Activated CD4-positive, alpha-beta T cell treated with anti-CD3 and anti-CD28 coated beads, Interleukin-2, amount 50 U/mL, for 4 hours (primary cell): ENCODE measurements at regions not wholly inside any gene's neighbourhood (a gene's known extent, or its start where the extent isn't known, plus 50 kb on each side); places are given as distances from the start of the nearest gene placed in this dataset.

ENCODE experiments used
- DNase-seq, 2 experiments: peaks; one replicate each; pipeline ENCODE4 v3.0.0-alpha.2; 2020

DNA sequence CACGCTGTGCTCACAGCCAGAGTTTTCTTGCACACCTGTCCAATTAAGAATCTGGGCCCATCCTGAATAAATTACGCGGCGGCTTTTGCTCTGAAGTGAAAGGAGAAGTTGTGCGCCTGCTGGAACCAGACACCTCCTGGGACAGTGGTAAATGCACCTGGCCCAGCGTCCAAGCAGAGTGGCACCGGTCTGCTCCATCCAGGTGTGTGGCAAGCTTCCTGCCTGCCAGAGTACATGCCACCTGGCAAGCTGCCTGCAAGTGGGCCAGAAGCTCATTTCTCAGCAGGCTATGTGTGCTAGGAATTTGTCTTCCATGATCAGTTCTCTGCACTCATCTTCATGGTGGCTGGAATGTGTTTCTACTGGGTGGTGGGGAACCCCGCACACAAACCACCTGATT is 660.6 kb downstream of the ETS1 start:
- no peak for DNase-seq

DNA sequence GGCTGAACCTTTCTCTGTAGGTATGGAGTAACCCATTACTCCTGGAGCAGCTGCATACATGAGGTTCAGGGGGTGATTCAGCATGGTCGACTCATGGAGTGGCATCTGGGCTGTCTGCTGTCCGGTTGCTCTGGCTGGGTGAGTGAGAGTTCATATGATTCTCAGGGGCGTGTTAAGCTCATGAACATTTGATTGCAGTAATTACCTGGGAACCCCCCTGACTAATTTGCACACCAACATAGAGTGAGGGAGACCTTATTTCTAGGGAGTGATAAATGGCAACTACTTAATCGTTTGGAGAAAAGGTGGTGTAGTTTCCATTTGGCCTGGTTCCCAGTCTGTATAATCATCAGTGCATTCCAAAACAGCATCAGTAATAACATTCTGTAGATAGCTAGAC is 661.9 kb downstream of the ETS1 start:
- no peak for DNase-seq

DNA sequence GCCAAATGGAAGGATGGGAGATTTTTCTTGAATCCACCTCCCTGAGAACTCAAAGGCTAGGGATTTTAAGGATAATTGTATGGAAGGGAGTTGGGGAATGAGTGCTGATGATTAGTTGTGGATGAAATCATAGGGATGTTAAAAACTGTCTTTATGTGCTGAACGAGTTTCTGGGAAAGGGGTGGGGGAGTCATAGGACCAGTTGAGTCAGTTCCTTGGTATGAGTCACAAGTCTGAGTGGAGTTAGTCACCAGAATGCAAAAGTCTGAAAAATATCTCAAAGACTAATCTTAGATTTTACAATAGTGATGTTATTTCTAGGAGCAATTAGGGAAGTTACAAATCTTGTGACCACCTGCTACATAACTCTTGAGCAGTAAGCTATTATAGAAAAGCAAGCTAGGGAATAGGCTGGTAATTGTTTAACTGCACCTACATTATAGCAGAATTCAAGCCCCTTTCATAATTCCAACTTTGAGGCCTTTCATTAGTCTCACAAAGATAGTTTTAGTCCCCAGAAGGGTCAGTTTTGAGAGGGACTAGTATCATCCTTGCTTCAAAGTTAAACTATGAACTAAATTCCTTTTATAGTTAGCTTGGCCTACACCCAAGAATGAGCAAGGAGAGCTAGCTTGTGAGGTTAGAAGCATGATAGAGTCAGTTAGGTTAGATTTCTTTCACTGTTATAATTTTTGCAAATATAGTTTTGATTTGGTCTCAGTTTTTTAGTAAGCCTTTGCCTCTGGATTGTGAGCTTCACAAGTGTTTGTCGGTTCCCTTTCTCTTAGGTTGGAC is 668.0 kb downstream of the ETS1 start:
- no peak for DNase-seq

DNA sequence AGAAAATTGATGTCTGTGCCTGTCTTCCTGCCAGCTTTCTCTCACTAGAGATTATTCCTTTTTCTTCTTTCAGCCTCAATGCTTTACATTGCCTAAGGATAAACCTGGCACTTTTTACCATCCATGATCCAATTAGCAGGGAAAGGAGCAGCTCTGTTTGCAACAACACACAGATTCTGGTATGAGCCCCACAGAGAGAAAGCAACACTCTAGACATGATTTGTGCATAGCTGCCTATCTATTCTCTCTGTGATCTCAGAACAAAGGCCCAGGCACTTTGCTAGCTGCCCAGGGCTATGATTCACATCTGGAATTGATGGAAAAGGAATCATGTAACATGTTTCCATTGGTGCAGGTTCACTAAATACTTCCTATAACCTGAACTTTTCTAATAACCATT is 685.0 kb downstream of the ETS1 start:
- no peak for DNase-seq

DNA sequence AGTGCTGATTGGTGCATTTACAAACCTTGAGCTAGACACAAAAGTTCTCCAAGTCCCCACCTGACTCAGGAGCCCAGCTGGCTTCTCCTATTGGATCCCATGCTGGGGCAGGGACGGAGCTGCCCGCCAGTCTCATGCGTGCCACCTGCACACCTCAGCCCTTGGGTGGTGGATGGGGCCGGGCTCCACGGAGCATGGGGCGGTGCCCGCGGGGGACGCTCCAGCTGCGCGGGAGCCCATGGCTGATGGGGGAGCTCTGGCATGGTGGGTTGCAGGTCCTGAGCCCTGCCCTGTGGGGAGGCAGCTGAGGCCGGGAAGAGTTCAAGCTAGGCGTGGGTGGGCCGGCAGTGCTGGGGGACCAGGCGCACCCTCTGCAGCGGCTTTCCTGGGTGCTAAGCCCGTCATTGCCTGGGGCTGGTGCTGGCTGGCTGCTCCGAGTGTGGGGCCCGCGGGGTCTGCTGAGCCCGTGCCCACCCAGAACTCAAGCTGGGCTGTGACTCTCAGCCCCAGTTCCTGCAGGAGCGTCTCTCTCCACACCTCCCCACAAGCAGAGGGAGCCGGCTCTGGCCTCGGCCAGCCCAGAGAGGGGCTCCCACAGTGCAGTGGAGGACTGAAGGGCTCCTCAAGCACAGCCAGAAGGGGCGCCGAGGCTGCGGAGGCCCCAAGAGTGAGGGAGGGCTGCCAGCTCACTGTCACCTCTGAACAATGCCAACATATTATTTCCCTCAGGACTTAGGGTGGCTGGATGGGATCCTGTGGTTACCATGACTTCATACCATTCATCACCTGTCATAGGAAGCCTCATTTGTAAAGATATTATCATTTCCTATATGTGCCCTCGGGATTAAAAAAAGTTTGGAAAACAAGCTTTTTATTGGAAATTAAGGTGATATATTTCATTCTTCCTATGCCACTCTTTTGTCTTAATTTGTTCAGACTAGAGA is 688.7 kb downstream of the ETS1 start:
- no peak for DNase-seq

DNA sequence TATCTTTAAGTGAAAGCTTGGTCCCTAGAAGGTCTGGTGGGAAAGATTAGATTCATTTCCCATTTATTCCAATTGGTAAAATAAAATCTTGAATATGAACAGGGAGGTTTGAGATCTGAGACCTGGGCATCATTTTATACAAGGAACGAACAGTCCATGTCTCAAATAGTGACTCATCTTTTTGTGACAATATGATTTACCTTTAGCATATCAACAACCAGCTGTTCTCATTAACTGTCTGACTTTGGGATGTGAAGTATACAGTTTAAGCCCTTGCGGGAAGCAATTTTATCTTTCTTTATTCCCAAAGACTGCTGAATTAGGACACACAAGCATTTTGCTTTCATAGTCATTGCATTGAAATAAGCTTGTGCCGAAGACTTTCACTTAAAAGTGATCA is 691.6 kb downstream of the ETS1 start:
- DNase-seq = no peak

DNA sequence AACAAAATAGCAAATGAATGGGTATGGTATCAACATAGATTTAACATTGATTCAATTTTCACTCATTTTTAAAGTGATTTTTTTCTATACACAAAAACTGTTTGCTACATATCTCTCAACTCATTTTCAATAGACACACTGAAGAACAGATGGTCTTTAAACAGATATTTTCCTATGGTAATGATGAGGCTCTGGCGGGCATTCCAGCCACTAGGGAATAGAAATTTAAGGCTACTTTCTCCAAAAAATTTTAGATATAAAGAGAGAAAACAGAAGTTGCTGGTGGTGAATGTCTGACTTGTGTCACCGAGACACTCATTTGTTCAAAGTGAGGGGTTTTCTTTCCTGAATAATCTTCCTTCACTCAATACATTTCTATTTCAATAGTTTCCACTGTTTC is 693.0 kb downstream of the ETS1 start:
- no peak for DNase-seq

DNA sequence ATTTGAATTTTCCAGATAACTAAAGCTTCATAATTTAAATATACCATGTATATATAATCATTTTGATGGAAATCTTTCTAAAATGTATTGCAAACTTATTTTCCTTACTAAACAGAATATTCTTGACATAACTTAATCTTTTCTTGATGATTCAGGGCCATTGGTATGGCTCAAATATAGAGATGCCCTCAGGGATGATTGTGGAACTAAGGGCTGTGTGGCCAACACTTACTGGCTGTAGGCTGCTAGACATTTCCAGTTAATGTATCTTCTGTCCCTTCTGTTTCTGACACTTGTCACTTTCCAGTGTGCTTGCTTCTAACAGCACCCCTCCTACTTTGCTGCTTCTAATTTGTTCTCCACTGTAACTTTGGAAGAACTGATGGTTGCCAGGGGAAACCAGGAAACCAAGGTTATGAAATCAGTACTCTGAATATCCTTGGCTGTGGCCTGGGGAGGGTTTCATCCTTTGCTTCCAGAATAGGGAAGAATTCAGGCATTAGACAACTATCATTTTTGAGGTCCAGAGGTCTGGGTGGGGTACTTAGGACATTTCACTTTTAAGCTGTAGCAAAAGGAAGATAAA is 697.2 kb downstream of the ETS1 start:
- no peak for DNase-seq

DNA sequence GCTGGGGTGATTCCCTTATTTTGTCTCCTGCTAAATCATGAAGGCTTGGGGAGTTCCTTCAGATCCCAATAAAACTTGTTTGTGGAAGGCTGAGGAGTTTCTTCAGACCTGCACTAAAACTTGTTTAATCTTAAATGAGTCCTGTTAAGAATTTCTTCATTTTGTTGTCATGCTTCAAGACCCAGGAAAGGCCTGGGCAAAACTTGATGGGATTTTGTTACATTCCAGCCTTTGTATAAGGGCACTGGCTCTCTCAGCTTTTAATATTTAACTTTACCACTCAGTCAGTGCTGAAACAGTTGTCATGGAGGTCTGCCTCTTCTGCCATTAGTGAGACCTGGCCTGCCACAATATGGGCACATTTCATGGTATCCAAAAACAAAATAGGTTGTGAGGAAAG is 699.0 kb downstream of the ETS1 start:
- no peak for DNase-seq

DNA sequence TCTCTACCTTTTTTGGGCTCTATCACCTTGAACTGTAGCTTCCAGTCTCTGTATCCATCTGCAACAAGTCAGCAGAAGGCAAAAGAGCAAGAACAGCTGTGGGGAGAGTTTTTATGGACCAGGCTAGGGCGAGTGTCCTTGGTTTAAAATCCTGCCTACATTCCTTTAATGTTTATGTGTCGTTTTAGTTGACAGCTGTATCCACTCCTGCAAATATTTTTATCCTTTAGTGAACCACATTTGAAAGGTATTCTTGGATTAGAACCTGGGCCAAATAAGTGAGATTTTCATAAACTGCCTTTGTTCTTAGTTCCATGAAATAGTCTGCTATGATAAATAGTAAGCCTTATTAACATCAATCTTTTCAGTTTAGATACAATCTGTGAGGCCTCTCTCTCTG is 712.2 kb downstream of the ETS1 start:
- DNase-seq = no peak

DNA sequence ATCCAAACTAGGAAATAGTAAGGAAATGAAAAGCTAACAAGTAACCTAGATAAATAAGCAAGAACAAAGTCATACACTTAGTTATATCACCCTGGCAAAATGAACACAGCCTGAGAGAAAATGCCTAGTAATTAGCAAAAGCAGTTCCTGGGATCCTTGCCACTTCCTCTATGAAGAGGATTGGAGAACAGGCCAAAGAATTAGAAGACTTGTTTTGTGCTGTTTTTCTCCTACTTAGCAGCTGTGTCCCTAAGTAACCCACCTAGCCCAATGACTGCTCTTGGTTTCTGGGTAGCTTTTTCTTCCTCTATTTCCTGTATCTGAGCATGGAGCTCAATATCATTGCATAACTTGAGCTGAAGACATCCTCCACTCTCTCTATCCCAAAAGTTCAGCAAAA is 713.9 kb downstream of the ETS1 start:
- DNase-seq = no peak

DNA sequence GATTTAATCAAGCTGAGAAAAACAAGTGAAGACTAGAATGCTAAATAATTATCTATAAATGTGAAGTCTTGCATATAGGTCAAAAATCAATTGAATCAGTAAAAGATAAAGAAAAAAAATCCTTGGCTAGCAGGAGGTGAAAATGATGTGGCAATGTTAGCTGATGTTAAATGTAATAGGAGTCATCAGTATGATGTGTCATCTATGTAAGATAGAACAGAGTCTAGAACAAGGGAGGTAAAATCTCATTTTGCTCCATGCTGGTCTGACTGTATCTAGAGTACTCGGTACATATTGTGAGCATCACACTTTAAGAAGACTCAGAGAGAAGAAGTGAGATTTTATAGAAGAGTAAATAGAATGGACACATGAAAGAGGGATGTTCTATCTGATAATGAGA is 721.2 kb downstream of the ETS1 start:
- DNase-seq = no peak

DNA sequence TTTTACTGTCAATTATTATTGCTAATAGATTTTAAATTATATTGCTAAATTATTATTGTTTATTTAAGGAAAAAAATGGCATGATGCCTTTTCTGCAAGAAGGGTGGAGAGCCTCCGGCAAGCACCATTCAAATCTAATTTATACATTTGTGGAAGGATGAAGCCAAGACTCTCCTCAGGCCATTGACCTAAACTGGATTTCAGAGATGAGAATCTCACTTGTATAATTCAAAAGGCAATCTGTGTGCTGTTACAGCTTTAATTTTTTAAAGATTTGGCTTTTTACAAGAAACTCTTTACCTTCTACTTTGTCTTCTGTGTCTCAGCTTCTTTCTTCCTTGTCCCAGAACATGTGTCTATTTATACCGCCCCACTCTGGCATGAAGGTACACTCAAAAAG is 722.5 kb downstream of the ETS1 start:
- DNase-seq = no peak

DNA sequence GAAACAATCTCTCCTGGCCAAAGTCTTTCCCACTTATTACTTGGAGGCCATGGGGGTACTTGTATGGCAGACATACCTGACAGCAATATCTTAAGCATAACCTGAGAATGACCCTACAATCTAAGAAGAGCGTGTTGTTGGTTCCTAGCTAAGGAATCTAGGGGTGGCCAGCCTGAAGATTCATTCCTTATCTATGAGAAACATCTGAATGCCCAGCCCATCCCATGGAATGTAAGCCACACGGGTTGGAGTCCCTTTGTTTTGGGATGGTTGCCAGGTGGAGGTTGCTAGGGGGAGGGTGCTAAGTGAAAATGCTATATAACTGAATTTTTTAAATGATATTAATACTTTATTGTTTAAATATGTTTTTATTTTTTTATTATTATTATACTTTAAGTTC is 725.0 kb downstream of the ETS1 start:
- no peak for DNase-seq

DNA sequence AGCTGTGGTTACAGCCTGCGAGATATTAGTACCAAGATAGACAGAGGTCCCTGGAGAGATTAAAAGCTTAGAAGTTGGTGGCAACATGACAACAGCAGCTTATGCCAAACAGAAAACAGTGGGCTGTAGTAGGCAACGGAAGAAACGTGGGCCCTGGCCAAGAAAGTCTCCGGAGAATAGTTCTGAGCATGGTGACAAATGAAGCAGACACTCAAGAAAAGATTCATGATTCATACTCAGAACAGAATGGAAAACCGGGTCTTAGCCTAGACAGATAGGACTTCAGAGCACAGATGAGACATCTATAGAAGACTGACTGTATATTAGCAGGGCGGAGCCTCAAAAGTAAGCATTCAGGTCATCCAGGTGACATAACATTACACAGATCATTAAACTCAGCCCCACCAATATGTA is 727.4 kb downstream of the ETS1 start:
- no peak for DNase-seq

DNA sequence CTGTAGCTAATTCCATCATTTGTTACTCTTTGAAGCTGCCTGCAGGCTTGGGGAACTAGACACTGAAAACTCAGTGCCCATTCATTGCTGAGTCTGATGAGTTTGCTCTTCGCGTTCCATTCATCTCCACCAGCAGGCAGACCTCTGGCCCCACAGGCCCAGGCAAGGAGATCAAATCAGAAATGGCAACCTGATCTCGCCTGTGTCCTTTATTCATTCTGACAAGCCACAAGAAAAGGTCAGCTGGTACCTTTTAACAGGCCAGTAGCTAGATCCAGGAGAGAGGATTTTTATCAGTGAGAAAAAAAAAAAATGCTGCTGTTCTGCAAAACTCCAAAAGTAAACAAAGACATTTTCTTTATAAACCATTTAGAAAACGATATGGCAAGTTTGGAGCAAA is 742.5 kb downstream of the ETS1 start:
- no peak for DNase-seq

DNA sequence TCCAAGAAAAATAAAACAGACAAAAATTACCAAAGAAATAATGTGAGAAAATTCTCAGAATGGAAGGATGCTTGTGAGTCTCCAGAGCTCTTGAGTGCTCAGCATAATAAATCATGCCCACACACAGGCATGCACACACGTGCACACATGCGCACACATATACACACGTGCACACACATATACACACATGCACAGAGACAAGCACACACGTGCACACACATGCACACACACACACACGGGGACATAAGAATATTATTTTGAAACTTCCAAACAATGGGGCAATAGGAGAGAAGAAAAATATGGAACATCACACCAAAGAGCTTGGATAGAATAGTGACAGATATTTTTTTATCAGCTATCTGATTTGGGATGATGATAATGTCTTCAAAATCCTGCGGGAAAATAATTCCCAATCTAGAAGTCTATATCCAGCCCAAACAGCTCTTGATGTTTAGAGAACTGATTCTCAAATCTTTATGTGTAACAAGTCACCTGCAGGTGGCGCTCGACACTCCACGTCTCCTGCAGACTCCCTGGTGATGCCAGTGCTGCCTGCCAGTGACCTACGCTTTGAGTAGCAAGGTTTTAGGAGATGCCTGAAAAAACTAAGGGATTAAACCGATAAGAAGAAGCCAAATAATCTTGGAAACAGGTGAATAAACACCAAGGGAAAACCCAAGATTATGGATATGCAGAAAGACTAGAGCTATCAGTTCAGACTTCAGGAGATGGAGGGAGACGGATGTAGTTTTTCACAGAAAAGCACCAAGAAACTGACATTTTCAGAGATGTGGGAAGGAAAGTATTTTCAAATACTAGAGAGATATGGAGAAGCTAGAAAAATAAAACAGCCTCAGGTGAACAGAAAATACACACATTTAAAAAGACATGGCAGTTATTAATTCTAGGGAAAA is 743.6 kb downstream of the ETS1 start:
- DNase-seq = peak; percentile 38 to 45

DNA sequence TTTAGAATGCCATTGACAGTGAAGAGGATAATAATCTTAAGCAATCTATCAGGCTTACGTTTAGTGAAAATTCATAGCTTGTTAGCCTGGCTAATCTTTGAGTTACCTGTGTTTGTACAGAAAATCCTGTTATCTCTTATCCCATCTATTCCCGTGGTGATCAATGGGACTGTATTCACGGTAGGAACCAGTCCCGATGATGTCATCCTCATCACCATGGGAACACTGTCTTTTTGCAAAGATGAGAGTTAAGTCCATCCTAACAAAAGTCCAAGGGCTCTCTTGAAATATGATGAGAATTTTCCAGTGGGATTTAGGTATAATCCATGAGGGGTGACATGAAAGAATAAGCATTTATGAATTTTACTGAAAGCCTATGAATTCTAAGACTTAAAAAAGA is 762.2 kb downstream of the ETS1 start:
- no peak for DNase-seq

DNA sequence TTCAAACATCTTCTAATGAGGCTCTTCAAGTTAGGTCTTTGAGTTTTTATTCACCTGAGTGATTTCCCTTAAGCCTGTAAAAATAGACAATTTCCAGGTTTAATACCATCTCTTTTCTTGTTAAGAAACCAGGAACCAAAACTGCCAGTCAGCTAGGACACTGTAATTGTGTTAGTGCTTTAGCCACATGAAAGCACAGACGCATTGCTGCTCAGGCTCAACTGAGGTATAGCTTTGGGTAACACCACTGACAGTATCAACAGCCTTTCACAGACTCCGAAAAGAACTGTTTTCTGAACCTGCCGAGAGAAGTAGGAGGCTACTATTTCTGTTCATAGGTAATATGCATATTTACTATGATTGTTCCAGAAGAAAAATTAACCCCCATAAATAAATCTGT is 768.7 kb downstream of the ETS1 start:
- DNase-seq = no peak

DNA sequence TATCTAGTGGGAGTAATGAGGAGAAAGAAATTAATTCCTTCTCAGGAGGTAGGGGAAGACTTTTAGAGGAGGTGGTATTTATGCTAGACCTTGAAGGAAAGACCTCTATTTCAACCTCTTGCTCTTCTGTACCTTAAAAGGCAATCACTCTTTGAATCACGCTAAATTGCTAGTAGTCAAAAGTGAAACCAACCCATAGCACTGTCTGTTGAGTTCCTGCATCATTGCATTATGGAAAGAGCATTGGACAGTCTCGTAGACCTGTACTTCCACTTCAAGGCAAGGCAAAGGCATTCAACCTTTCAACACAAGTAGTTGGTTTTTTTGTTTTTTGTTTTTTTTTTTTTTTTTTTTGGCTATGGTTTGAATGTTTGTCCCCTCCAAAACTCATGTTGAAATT is 770.4 kb downstream of the ETS1 start:
- no peak for DNase-seq

DNA sequence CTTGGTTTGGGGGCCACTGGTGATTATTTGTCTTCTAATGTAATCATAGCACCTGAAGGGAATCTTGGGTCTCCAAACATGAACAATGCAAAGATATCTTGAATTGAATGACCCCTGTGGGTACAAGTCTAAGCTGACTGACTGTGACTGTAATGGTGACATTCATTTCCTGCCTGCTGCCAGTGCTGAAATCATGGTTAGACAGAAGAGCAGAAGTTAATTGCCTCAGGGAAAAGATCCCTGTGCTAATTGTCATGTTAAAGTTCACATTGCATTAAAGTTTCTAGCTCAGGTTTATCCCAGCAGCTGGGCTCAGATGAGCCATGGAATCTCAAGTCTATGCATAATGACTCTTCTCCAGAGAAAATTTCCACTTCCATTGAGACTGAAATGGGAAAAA is 772.0 kb downstream of the ETS1 start:
- no peak for DNase-seq

DNA sequence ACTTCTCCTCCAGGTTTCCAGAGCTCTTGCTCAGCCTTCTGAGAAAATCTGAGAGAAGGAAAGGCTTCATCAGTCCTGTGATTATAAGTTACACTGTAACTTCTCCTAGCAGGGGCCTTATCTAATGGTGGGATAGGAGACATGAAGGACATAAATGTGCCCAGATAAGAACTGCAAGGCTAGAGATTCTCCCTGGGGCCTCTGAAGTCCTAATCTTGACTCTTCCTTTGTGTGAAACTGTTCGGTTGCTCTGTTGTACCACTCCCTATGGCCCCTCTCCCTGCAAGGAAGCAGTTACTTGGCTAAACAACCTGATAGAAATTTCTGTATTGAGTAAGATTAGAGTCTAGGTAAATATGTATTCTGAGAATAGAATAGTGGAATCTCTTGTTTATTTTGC is 780.9 kb downstream of the ETS1 start:
- no peak for DNase-seq

DNA sequence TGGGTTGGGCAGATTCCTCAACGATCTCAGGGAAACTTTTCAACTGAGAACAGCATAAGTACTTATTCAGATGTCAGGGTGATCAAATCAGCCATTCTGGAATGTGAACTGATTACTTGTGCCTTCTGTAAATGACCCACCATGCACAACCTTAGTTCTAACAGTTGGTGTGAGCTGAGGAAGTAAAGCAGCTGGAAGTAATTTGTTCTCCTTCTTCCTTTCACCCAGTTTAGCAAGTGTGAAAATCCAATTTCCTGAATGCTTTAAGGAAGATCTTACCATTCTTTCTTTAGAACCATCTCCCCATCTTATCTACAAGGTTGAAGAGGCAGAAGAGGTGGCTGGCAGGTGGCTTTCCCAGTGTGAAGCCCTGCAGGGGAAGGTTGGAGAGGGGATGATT is 781.6 kb downstream of the ETS1 start:
- DNase-seq = no peak
